ENCODE measurements at regions not wholly inside any gene's neighbourhood (a gene's known extent, or its start where the extent isn't known, plus 50 kb on each side); places are given as distances from the start of the nearest gene placed in this dataset.

DNA sequence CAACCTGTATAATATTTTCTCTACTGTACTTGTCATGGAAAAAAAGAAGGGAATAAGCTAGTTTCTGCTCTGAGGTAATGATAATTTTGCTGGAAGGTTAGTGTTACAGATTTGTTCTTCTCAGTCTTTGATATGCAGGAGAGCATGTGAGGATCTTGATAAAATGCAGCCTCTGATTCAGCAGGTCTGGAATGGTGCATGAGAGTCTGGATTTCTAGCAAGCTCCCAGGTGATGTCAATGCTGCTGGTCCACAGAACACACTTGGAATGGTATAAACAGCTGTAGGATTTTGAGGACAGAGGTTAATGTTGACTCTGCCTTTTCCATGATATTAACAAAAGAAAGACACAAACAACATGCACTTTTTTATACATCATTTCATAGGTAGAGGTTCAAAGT, 173.6 kb downstream of the NDFIP2 start:
- POLR2A ChIA-PET = no interaction called here
- TF ChIP-seq, protein P1, sequence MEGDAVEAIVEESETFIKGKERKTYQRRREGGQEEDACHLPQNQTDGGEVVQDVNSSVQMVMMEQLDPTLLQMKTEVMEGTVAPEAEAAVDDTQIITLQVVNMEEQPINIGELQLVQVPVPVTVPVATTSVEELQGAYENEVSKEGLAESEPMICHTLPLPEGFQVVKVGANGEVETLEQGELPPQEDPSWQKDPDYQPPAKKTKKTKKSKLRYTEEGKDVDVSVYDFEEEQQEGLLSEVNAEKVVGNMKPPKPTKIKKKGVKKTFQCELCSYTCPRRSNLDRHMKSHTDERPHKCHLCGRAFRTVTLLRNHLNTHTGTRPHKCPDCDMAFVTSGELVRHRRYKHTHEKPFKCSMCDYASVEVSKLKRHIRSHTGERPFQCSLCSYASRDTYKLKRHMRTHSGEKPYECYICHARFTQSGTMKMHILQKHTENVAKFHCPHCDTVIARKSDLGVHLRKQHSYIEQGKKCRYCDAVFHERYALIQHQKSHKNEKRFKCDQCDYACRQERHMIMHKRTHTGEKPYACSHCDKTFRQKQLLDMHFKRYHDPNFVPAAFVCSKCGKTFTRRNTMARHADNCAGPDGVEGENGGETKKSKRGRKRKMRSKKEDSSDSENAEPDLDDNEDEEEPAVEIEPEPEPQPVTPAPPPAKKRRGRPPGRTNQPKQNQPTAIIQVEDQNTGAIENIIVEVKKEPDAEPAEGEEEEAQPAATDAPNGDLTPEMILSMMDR (IDR thresholded peaks at IDR 0.05; ENCODE audit: control extremely low read depth, extremely low read depth, low read depth, missing control alignments) = no peak
- CTCF ChIA-PET = interaction anchor here (2.1 kb wide), 1 partner anchor 8 kb away, joined by 7 read pairs; no protein-coding TSS in a partner anchor
- no peak for DNase-seq (ENCODE audit: extremely low spot score)

DNA sequence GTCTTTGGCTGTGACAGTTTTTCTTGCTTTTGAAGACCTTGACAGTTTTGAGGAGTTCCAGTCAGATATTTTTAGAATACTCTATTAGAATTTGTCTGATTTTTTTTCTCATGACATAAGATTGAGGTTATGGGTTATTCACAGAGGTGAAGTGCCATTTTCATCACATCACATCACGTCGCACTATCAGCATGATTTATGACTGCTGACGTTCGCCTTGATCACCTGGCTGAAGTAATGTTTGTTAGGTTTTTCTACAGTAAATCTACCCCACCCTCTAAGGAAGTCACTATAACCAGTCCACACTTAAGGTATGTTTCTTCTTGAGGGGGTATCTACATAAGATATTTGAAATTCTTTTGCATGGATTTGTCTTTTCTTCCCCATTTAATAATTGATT, 169.7 kb downstream of the NDFIP2 start:
- TF ChIP-seq, protein P1 (IDR thresholded peaks at IDR 0.05; ENCODE audit: control extremely low read depth, extremely low read depth, low read depth, missing control alignments) = no peak
- ChIA-PET POLR2A (no interaction called here), CTCF (no interaction called here)
- DNase-seq (ENCODE audit: extremely low spot score) = no peak

DNA sequence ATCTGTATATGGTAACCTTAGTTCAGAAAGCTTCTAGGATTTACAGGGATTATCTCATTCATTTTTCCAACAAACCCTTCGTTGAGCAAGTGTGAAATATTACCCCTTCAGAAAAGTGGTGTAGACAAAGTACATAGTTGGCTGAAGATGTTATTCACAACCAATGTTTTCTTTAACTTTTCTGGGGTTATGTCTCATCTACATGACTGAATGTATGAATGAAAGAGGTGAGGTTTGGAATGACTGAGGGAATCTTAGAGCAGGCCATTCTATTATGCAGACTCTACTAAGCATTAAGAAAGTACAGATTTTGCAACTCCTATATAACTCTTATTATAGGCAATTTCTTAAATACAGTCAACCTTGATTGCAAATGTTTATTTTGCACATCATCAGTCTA, 167.2 kb downstream of the NDFIP2 start:
- CTCF ChIA-PET = no interaction called here
- TF ChIP-seq, protein P1 (IDR thresholded peaks at IDR 0.05; ENCODE audit: control extremely low read depth, extremely low read depth, low read depth, missing control alignments) = no peak
- DNase-seq (ENCODE audit: extremely low spot score) = no peak
- POLR2A ChIA-PET = no interaction called here

- TF ChIP-seq, protein P1 (IDR thresholded peaks at IDR 0.05; ENCODE audit: control extremely low read depth, extremely low read depth, low read depth, missing control alignments) = no peak
- ChIA-PET POLR2A (no interaction called here), CTCF (no interaction called here)
- DNase-seq (ENCODE audit: extremely low spot score) = no peak
Observed at GRCh38 chr13:79647533-79647932, 166.6 kb downstream of the NDFIP2 start.

GRCh38 chr13:79646880-79647279, 165.9 kb downstream of the NDFIP2 start:
- CTCF ChIA-PET = interaction anchor here (0.7 kb wide), 1 partner anchor 15 kb away, joined by 3 read pairs; no protein-coding TSS in a partner anchor
- POLR2A ChIA-PET = no interaction called here
- TF ChIP-seq, protein P1 (IDR thresholded peaks at IDR 0.05; ENCODE audit: control extremely low read depth, extremely low read depth, low read depth, missing control alignments) = no peak
- DNase-seq (ENCODE audit: extremely low spot score) = no peak

DNA sequence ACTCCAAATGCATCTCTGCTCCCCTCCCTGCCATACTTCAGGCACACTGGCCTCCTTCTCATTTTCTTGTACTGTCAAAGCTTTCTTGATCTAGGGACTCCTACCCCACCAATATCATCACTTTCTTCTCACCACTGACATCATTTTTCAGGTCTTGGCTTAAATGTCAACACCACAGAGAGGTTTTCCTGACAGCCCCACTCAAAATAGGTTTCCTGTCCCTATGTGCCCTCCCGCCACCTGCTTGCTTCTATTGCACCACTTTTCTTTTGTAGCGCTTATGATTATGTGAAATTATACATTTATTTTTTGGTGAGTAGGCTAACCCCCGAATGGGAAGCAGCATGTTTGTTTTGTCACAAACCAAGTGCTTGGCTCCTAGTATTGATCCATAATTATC, 164.6 kb downstream of the NDFIP2 start:
- no peak for DNase-seq (ENCODE audit: extremely low spot score)
- TF ChIP-seq, protein P1 (IDR thresholded peaks at IDR 0.05; ENCODE audit: control extremely low read depth, extremely low read depth, low read depth, missing control alignments) = no peak
- ChIA-PET CTCF (no interaction called here), POLR2A (no interaction called here)

- no peak for DNase-seq (ENCODE audit: extremely low spot score)
- TF ChIP-seq, protein P1 (IDR thresholded peaks at IDR 0.05; ENCODE audit: control extremely low read depth, extremely low read depth, low read depth, missing control alignments) = no peak
- ChIA-PET CTCF (interaction anchor here (1.4 to 1.5 kb wide), 2 partner anchors 9 to 28 kb away, joined by 3 to 4 read pairs; no protein-coding TSS in a partner anchor), POLR2A (no interaction called here)
Observed at GRCh38 chr13:79642596-79642995, 161.6 kb downstream of the NDFIP2 start.
